ENCODE measurements at regions not wholly inside any gene's neighbourhood (a gene's known extent, or its start where the extent isn't known, plus 50 kb on each side); places are given as distances from the start of the nearest gene placed in this dataset.

DNA sequence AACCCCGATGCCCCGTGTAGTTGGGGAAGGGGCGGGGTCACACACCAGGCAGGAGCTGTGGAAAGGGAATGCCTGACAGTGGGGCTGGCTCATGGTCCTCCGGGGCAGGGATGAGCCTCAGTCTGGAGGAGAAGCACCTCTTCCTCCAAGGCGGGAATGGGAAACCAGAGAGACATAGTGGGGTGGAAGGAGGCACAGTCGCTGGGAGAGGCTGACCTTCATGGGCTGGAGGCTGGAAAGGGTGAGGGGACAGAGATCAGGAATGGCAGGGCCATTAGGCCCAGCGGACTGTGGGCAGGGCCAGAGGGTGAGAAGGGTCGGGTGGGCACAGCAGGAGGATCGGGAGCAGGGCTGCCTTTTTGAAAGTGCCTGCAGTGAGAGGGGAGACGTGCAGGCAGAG is 65.8 kb upstream of the LINGO1 start:
- DNase-seq, result no peak

DNA sequence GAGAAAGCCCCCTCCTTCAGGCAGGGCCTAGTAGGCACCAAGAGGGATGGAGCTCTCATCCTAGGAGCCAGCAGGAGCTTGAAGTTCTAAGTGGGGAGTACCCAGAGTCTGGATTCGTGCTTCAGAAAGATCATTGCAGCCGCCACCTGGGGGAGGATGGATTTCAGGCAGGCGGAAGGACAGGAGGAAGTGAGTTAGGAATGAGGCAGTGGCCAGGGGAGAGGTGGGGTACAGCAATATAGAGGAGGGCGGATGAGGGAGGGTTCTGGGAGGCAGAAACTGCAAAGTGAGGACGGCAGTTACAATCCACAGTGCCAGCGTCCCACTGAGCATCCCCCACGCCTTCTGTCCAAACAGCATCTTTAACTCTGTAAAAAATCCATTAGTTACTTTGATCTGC is 65.2 kb upstream of the LINGO1 start:
- DNase-seq, result no peak

- DNase-seq, result no peak
Observed at GRCh38 chr15:77696871-77697270, 64.2 kb upstream of the LINGO1 start.

DNA sequence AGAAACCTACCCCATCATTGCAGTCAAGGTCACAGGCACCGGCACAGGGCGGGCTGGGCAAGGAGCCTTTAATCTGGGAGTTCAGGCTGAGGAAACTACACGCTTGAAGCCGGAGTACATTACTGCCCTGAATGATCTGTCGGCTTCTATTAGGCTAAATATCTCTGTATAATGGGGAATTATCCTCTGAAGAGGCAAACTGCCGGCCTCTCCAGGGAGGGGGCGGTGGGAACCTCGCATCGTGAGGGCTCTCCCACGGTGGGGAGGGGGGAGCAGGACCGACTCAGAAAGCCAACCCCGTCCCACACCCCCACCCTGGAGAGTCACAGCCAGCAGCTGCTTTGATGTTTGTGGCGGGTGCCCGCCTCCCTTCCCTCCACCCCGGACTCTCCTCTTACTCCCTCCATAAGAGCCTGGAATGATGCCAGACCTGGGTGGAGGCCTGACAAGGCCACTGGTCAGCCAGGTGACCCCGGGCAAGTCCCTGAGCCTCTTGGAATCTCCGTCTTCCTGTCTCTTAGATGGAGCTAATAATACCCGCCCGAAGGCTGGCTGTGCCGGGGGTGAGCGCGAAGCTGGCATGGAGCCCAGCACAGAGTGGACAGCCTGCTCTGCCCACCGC is 63.4 kb upstream of the LINGO1 start:
- DNase-seq, result peak in 2 of 3 experiments; percentile 55 to 83

GRCh38 chr15:77695548-77695947 is 62.8 kb upstream of the LINGO1 start:
- DNase-seq, result no peak

GRCh38 chr15:77693576-77693975 is 60.9 kb upstream of the LINGO1 start:
- no peak for DNase-seq

DNA sequence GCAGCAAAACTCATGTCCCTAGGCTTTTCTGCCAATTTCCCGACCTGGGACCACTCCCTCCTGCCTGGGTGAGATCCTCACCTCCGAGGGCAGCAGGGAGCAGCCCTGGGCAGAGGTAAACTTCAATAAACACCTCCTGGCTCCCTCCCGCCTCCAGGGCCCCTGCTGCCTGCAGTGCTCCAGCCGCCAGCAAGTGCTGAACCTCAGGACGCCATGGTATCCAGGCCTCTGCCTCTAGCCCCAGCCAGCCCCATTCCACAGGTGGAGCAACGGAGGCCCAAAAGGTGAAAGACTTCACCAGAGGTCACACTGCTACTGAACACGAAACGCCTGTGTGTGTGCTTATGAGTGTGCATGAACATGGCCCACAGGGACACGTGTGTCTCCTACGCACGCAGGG is 59.9 kb upstream of the LINGO1 start:
- no peak for DNase-seq

GRCh38 chr15:77691607-77692006 is 58.9 kb upstream of the LINGO1 start:
- DNase-seq, result no peak

DNA sequence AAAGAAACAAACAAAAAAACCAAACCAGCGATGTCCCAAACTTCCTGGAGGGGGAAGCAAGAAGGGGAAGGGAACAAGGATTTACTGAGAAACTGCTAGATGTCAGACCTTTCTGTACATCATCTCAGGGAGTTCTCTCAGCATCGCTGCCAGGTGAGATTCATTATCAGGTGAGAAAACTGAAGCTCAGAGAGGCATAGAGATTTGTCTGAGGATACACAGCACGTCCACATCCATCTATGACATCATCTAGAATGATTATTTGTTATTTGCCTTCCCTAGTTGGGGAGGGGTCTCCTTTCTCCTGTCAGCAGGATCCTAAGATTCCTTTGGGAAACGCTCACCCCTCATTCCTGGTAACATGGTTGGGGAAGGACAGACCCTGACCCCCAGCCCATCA is 57.1 kb upstream of the LINGO1 start:
- DNase-seq, result no peak

DNA sequence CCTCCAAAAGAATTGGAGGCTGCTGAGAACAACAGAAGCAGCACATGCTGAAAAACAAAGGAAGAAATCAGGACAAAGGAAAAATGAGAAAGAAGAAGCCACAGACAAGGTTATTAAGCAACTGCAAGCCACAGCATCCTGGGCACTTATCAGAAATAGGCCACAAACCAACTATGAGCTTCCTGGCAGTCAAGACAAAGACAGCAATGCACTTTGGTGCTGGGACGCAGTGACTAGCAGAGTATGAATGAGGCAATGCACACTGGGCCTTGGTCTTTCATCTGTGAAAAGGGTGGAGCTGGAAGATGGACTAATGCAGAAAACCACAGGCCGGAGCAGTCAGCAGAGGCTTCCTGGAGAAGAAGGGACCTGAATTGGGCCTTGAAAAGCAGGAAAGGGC is 56.0 kb upstream of the LINGO1 start:
- DNase-seq, result no peak

- DNase-seq, result no peak
Observed at GRCh38 chr15:77688266-77688665, 55.6 kb upstream of the LINGO1 start.

DNA sequence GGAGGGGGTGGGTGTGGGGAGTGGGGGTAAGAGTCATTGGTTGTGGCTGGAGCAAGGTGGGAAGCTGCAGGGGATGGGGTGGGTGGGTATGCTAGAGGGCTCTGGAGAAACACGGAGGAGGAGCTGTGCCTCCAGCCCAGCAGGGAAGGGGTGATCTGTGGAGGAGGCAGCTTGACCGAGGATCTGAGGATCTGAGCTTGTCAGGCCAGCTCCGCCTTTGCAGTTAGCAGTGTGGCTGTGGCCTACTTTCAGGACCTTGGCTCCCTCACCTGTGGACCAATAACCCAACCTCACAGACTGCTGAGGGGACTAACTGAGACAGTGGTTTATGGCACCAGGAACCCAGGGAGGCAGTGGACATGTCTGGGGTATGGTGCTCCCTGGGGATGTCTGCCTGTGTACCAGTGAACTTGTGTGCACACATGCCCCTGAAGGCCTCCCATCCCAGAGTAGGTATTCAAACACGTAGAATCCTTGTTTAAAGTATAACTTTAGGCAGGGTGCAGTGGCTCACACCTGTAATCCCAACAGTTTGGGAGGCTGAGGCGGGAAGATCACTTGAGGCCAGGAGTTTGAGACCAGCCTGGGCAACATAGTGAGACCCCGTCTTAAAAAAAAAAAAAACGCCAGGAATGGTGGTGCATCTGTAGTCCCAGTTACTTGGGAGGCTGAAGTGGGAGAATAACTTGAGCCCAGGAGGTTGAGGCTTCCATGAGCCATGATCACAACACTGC is 52.5 kb upstream of the LINGO1 start:
- DNase-seq, result no peak

DNA sequence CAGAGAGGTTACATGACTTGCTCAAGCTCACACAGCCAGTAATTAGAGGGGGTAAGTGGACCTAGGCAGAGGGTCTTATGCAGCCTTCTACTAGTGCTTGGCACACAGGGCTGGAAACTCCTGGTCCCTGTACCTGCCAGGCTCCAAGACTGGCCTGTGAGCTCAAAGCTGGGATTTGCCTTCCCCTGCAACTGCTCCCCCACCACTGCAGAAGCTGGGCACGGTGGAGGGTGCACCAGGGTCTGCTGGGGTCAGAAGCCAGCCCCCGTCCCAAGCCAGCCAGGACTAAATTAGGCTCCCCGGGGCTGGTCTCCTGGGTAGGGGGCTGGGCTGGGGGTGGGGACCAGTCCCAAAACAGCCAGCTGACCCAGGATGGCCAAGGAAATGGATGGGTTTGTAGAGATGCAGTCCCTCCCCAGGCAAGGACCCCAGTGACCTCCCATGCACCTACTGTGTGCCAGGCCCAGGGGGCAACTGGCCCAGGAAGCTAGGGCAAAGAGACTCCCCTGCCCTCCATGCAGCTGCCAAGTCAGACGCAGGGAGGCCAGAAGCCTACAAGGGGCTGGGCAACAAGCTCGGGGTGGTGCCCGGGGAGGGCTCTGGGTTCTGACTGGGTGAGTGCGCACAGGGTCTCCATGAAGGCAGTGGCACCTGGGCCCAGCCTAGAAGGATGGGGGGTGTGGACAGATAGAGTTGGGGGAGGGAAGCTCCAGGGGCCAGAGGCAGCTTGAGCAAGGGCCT is 51.8 kb upstream of the LINGO1 start:
- no peak for DNase-seq

DNA sequence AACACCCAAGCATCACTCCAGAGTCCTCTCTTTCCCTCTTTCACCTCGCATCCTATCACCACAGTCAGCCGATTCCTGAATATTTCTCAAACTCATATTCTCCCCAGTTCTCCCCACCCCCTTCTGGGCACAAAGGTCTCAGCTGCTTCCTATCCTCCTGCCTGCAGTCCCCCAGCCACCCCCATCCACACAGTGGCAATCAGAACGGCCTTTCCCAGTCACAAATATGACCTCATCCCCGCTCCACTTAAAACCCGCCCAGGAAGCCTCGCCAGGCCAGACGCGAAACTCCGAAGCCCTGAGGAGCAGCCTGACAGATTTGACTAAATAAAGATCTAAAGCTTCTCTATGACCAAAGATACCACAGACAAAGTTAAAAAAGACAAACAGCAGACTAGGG is 49.9 kb upstream of the LINGO1 start:
- DNase-seq, result no peak
